Astrocyte of the spinal cord (primary cell): ENCODE measurements at regions not wholly inside any gene's neighbourhood (a gene's known extent, or its start where the extent isn't known, plus 50 kb on each side); places are given as distances from the start of the nearest gene placed in this dataset.

Source experiments
- DNase-seq: peaks from one replicate; pipeline ENCODE4 v3.0.0; 2011; ENCODE audit warnings: low read depth, low spot score
- H3K4me3 ChIP-seq: 2 replicates; pipeline ENCODE4 v1.5.1; 2011; ENCODE audit warnings: low read depth, mild to moderate bottlenecking, low read length, moderate library complexity
- in situ Hi-C: cut with HindIII; loops from 2 replicates; pipeline ENCODE4 v1.10.0; 2017; ENCODE audit warnings: low sequenced_read_pairs
- TF ChIP-seq, protein P1 (sequence below): IDR thresholded peaks from 2 replicates; pipeline ENCODE4 v1.5.1; 2012; ENCODE audit warnings: low read depth, mild to moderate bottlenecking, low read length, inconsistent platforms

DNA sequence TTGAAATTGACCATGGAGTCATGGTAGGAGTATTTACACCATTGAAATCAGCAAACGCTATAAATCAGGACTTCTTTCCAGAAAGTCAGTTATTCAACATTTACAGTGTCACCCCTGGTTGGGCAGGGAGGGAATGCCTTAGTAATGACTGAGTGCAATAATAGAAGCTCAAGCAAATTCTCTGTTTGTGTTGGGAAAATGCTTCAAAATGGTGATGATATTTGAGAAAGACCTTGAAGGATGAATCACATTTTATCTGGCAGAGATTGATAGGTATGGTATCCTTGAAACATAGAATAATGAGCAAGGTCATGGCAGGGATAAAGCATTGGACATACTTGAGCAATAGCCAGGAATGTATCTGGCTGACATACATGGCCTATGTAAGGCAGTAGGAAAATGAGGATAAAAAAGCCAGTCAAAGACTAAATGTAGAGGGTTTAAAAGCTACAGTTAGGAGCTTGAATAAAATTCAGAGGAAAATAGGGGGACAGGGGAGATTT, 248.7 kb downstream of the FMR1NB start:
- H3K4me3 ChIP-seq: no peak overlapping the region
- no peak for DNase-seq
- TF ChIP-seq, protein P1, sequence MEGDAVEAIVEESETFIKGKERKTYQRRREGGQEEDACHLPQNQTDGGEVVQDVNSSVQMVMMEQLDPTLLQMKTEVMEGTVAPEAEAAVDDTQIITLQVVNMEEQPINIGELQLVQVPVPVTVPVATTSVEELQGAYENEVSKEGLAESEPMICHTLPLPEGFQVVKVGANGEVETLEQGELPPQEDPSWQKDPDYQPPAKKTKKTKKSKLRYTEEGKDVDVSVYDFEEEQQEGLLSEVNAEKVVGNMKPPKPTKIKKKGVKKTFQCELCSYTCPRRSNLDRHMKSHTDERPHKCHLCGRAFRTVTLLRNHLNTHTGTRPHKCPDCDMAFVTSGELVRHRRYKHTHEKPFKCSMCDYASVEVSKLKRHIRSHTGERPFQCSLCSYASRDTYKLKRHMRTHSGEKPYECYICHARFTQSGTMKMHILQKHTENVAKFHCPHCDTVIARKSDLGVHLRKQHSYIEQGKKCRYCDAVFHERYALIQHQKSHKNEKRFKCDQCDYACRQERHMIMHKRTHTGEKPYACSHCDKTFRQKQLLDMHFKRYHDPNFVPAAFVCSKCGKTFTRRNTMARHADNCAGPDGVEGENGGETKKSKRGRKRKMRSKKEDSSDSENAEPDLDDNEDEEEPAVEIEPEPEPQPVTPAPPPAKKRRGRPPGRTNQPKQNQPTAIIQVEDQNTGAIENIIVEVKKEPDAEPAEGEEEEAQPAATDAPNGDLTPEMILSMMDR: no peak
- in situ Hi-C loops: no loop called here

DNA sequence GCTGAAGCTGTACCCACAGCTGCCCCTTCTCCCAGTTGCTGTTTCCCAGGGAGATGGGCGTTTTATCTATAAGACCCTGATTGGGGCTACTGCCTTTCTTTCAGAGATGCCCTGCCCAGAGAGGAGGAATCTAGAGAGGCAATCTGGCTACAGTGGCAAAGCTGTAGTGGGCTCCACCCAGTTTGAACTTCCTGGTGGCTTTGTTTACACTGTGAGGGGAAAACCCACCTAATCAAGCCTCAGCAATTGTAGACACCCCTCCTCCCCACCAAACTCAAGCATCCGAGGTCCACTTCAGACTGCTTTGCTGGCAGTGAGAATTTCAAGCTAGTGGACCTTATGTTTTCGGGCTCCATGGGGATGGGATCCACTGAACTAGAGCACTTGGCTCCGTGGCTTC, 240.4 kb upstream of the AFF2 start:
- in situ Hi-C loops: no loop called here
- H3K4me3 ChIP-seq: no peak overlapping the region
- no peak for DNase-seq
- TF ChIP-seq, protein P1: no peak

DNA sequence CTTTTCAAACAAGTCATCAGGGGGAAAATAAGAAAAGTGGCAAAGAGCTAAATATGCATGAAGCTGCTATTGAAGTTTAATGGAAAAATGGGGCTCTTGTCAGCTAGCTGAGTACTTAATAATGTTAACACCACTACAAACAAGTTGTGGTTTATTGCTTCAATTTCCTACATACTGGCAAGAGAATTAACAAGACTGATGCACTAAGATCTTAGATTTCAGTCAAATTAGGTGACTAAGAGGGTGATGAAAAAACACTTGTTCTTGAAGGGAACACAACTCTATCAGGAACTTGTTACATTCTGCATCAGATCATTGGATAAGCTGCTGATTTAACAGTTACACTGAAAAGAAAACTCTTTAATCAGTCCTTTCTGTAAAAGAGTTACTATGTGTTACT, 234.6 kb upstream of the AFF2 start:
- in situ Hi-C loops: no loop called here
- DNase-seq: no peak
- TF ChIP-seq, protein P1: no peak
- H3K4me3 ChIP-seq: no peak overlapping the region

DNA sequence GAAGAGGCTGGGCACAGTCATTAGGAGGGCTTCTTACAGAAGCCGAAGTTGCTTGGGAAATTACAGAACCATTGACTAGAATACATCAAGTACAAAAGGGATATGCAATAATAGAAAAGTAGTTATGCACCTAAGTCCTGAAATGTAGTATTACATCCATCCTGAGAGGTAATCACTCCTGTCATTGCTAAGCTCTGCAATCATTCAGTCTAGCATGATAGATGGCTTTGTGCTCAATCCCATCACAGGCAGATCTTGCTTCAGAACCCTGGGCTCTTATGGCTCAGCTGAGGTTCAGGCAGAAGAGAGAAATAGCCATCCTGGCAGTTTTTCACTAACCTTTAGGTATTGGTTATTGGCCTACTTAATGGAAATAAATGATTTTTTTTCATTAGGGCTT, 231.7 kb upstream of the AFF2 start:
- H3K4me3 ChIP-seq: no peak overlapping the region
- in situ Hi-C loops: no loop called here
- TF ChIP-seq, protein P1: no peak
- no peak for DNase-seq

DNA sequence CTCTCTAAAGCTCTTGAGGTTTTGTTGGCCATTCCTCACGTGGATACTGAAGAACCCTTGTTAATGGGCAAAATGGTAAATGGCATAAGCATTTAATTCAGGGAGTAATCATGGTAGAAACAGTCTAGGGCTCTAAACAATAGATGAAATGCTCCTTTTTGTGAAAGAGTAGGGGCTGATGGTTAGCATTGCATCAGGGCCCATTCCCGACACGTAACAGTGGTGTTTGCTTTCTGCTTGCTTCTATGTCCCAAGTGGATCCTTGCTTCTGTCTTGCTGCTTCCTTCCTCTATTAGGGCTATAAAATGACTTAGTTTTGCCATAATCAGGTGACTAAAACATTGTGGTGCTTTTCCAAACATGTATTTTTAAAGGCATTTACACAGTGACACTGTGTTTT, 230.9 kb upstream of the AFF2 start:
- TF ChIP-seq, protein P1: no peak
- no peak overlapping the region for H3K4me3 ChIP-seq
- no peak for DNase-seq
- in situ Hi-C loops: no loop called here

DNA sequence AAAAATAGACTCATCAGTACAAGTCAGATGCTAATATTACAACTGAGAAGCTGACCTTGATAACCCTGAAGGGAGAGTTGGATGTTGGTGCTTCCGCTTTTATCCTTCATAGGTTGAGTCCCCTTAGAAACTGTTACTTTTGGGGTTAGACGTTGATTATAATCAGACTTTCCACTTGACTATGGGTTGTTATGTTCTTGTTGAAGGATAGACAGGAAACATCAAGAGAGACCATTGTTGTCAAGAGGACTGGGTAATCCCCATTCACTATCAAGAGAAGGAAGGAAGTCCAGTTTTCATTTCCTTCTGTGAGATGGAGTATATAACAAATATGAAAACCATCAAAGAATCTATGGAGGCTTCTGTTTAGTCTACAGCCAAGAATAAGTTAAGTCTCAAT, 229.9 kb upstream of the AFF2 start:
- DNase-seq: no peak
- in situ Hi-C loops: no loop called here
- TF ChIP-seq, protein P1: no peak
- no peak overlapping the region for H3K4me3 ChIP-seq

DNA sequence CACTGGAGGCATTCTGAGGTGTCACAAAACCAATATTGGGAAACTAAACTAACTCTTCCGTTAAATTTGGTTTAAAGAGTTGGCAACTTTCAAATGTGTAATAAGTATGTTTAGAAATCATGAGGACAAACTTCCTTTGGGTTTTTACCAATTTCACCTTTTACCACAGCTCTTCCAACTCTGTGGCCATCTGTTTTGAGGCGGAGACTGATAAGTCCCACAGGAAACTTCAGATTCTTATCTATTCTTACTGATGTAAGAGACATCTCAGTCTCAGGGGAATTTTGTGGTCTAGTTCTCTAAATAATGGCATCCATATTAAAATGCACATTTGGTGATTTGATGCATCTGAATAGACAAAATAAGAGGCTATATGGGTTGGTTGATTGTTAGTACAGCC, 229.2 kb upstream of the AFF2 start:
- in situ Hi-C loops: no loop called here
- TF ChIP-seq, protein P1: no peak
- no peak overlapping the region for H3K4me3 ChIP-seq
- no peak for DNase-seq
